Kidney glomerular epithelial cell (primary cell): ENCODE measurements at regions not wholly inside any gene's neighbourhood (a gene's known extent, or its start where the extent isn't known, plus 50 kb on each side); places are given as distances from the start of the nearest gene placed in this dataset.
A peak's percentile ranks its signal among the peaks of the same experiment; 100 is the strongest.

Experiments
- DNase-seq: peaks from one replicate; lab custom pipeline; 2025; lab: John Stamatoyannopoulos, UW

GRCh38 chr20:6693178-6693807 lies 74.2 kb upstream of the BMP2 start:
- no peak for DNase-seq

DNA sequence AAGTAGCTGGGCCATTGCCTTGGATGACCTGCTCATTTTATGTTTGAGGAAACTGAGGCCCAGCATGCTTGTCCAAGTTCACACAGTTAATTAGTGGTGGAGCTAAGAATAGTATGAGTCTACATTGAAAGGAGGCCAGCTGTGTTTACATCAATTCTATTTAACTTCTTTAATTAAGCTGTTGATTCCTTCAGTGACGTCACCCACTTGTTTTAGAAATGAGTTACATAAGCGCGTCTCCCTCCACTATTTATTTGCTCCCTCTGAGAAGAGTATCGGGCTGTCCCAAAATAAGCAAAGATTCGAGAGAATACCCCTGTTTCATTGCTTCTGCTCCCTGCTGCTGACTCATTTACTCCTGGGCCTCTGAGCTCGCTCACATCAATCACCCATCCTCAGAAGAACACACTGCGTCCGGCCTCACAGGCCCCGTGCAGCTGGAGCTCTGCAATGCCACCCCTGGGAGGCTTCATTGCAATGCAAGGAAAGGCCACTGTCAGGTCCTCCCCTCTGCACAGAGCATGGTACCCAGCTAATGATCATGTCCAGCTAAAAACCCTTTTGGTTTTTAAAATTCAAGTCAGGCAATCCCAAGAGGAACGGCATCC lies 74.8 kb upstream of the BMP2 start:
- no peak for DNase-seq

DNA sequence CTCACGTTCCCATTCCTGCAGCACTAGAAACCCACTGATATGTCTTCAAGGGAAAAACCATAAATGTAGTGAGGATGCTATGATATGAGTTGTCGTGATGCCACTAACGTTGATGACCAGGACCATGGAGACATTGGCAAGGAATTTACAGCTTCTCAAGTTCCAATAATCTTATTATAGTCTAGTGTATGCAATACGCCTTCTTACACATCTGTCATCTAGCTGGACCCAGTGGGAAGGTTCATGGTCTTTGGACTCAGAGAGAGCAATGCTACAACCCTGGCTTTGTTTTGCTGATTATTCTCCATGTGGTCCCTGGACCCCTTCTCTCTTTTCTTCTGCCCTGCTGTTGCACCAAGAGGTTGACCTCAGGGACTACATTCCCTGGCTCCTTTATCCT lies 76.0 kb upstream of the BMP2 start:
- DNase-seq, result no peak

- DNase-seq, result no peak
These were observed 78.0 kb upstream of the BMP2 start for GRCh38 chr20:6689339-6689973.

GRCh38 chr20:6686171-6686570 lies 81.3 kb upstream of the BMP2 start:
- DNase-seq, result no peak

DNA sequence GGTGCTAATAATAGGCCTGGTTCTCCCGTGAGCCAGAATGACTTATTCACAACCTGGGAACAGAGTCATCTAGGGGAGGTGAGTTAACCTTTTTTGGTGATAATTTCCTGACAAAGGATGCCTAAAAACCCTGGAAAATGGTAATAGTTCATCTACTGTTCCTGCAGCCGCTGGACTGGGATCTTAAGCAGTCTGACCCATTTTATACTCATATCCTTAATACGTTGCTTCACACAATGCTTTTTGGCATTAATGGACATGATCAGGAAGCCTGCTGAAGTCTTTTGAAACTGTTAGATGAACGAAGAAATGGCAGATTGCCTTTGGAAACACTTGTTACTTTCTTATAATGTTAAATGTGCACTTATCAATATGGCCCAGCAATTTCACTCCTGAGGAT lies 81.9 kb upstream of the BMP2 start:
- no peak for DNase-seq

- DNase-seq, result peak; percentile 39
These were observed 82.3 kb upstream of the BMP2 start for GRCh38 chr20:6685181-6685582.

DNA sequence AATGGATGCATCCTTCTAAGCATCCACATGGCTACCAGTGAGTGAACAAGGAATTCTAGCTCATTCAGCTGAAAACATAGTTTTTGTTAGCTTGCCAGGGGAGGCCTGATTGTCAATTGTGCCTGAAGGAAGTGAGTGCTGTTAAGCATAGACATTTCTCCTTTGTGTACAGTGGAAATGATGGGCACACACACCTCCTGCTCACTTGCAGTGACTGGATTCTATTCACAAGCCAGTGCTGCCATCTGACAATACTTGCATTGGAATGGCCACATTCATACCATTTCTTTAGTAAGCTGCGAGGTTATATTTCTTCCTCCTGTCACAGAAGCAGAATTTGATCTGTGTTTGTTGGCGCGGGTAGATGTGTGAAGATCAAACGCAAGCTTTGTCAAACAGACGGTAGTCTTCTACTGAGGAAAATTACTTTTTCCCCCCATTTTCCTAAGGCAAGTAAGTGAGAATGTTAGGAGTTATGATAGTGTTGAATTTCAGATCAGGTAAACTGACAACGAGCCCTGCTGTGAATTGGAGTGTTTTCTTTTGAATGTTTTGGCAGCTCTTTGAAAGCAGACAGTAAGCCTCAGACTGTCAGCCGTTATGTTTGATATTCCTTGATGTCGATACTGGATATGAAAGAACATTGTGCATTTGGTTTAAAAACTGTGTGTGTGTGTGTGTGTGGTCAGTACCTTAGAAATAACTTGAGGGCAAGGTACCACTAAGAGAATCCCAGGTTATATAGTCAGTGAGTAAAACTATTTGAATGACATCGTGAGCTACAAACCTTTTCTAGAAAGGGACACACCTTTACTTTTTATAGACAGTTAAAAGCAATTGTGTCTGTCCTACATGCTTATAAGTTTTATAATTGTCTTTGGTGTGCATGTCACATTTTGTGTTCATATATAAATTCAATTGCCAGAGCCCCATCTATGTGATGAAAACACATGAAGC lies 84.2 kb upstream of the BMP2 start:
- DNase-seq, result no peak

GRCh38 chr20:6680854-6681253 lies 86.6 kb upstream of the BMP2 start:
- DNase-seq, result no peak

GRCh38 chr20:6680441-6680840 lies 87.0 kb upstream of the BMP2 start:
- DNase-seq, result no peak

- DNase-seq, result no peak
These were observed 88.4 kb upstream of the BMP2 start for GRCh38 chr20:6679086-6679485.

DNA sequence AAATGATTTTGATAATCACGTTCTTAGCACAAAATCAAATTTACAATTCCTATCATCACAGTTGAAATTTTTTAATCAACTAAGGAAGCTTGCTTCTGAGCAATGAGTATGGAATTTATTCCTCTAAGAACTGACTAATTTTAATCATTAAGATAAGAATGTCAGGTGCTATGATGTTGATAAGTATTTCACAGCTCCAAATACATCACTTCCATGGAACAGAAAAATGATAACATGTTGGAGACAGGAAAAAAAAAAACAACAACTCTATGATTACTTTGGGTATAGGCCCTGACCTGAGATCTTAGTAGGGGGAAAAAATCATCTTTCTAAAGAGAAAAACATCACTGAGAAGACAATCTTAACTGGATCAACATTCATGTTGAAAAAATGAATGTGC lies 89.4 kb upstream of the BMP2 start:
- no peak for DNase-seq

GRCh38 chr20:6674831-6675230 lies 92.7 kb upstream of the BMP2 start:
- no peak for DNase-seq

DNA sequence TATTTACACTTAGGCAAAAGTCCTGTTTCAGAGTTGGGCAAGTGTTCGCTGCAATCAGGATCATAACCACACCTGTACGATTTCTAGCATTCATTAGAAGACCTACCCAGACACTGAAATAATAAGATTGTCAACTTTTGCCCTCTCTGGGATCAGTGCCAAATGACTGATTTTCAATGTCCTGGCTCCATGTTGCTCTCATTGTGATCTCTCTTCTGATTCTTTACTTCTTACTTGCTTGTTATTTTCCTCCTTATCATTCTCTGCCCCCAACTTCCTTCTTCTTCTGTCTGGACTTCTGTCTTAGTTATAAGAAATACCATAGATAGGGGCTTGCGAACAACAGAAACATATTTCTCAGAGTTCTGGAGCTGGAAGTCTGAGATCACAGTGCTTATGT lies 94.4 kb upstream of the BMP2 start:
- DNase-seq, result no peak

DNA sequence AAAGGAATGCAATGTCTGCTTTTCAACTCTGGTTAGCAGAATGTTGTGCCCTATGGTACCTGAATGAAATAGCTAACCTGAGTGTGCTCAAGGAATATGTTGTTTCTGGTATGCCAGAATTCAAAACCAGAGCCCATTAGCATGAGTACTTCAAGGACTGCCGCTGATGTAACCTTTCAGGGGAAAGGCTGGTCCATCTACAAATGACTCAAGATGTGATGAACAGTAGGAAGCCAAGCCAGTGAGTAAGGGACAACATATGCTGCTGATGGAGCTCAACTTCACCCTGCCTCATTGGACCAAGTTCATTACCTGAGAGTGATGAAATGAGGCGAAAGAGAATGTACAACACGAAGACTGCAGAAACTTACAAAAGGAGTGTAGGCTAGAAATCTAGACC lies 95.7 kb upstream of the BMP2 start:
- DNase-seq, result no peak

GRCh38 chr20:6668546-6668945 lies 98.9 kb upstream of the BMP2 start:
- no peak for DNase-seq

DNA sequence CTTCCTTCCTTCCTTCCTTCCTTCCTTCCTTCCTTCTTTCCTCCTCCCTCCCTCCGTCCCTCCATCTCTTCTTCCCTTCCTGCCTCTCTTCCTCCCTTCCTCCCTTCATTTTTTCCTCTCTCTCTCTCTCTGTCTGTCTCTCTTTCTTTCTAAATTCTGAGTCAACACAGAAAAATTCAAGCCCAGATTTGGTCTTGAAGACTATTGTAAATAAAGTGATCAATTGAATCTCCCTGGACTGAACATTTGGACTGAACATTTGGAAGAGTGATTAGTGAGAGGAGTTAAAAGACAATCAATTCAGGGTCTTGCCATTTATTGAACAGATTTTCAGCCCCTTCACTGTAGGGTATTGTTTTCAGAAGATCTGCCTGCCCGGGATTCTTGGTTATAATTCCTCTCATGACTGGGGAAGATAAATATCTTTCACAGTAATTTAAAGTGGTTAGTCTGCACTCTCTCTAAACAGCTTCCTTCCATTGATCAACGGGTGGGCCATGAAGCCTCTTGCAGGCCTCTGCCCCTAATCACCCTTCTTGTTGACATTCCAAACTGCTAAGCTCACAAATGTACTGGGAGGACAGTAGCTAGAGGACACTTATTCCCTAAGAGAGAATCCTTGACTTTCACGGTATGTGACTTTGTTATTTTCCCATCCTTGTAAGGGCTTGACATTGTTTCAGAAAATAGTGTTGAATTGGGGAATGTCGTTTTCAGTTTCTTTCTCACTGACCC lies 101.7 kb upstream of the BMP2 start:
- DNase-seq, result peak; percentile 49

DNA sequence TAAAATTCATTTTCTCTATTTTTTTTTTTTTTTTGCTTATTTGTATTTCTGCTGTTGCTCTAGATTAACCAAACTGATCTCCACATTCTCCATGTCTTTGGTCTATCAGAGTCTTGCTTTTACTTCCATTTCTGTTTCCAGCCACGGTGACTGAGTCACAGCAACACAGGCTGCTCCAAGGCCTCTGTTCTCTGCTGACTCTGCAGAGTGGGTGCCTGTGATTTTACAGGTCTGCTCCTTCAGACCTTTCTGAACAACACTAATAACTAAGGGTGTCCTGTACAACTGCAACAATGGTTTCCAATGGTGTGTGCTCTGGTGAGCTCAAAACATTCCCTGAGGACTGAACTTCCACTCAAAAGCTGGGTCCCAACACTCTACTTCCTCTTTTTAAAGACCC lies 102.3 kb upstream of the BMP2 start:
- peak; percentile 15 for DNase-seq

GRCh38 chr20:6664574-6664973 lies 102.9 kb upstream of the BMP2 start:
- no peak for DNase-seq

DNA sequence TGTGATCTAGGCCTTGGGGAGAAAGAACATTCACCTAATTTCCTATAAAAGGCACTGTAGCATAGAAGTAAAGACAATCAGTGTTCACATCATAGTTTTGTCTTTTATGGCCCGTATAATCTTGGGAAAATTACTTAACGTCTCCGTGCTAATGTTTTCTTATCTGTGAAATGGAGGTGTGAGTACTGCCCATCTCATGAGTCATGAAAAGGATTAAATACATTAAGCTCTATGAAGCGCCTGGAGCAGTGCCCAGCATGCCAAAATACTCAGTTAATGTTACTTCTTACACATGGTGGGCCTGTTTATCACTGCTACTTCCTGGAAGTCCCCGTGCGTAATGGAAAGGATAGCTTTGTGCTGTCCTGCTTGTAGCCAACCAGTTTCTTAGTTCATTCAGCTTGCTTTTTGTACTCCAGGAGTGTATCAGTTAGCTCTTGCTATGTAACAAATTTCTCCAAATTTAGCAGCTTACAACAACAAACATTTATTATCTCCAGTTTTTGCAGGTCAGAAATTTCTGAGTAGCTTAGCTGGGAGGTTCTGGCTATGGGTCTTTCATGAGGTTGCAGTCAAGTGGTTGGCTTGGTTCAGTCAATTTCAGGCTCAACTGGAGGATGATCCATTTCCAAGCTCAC lies 103.6 kb upstream of the BMP2 start:
- DNase-seq, result peak; percentile 57

- no peak for DNase-seq
These were observed 104.4 kb upstream of the BMP2 start for GRCh38 chr20:6663104-6663503.
